Activated naive CD4-positive, alpha-beta T cell treated with anti-CD3 and anti-CD28 coated beads, Interleukin-2, amount 50 U/mL, for 16 hours (primary cell): ENCODE measurements at regions not wholly inside any gene's neighbourhood (a gene's known extent, or its start where the extent isn't known, plus 50 kb on each side); places are given as distances from the start of the nearest gene placed in this dataset.

ENCODE experiments used
- DNase-seq: peaks from one replicate; pipeline ENCODE4 v3.0.0-alpha.2; 2020

GRCh38 chr4:111187108-111187507 lies 564.2 kb upstream of the PITX2 start:
- DNase-seq = no peak

- no peak for DNase-seq
Observed at GRCh38 chr4:111198446-111198845, 575.6 kb upstream of the PITX2 start.

DNA sequence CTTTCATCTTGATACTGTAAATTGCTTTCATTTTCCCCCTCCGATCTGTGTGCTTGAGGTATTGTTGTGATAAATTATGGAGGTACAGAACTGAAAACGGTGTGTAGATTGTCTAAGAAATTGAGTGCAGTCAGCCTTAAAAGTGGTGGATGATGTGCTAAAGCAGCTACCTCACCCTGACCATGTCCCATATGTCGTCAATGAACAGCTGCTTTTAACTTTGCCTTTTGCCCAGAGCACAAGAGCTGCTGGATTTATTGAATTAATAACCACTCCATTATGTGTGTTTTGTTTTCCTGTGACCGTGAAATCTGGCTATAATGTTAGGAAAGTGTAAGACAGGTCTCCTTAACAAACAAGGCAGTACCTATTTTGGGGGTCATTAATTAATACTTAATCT lies 581.9 kb upstream of the PITX2 start:
- DNase-seq = no peak

GRCh38 chr4:111208970-111209369 lies 586.1 kb upstream of the PITX2 start:
- DNase-seq = no peak

GRCh38 chr4:111209706-111210105 lies 586.8 kb upstream of the PITX2 start:
- no peak for DNase-seq

- no peak for DNase-seq
Observed at GRCh38 chr4:111210595-111210994, 587.7 kb upstream of the PITX2 start.

DNA sequence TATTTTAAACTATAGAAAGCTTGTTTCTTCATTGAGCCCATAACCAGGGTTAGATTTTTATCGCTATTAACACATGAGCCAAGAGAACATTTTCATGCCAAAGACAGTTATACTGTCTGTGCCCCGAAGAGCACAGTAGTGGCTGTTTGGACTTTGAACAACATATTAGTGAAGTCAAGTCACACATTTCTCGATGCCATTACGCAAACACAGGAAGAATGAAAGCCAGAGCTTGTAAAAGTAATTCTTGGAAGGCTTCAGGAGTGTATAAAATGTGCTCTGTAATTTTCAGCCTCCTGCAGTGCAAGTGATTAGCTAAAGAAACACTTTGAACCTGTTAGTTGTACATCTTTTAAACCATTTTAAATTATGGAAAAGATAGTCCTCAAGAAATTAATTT lies 590.7 kb upstream of the PITX2 start:
- DNase-seq = no peak

- no peak for DNase-seq
Observed at GRCh38 chr4:111214371-111214770, 591.5 kb upstream of the PITX2 start.

- no peak for DNase-seq
Observed at GRCh38 chr4:111215755-111216154, 592.9 kb upstream of the PITX2 start.

- DNase-seq = no peak
Observed at GRCh38 chr4:111216791-111217190, 593.9 kb upstream of the PITX2 start.

DNA sequence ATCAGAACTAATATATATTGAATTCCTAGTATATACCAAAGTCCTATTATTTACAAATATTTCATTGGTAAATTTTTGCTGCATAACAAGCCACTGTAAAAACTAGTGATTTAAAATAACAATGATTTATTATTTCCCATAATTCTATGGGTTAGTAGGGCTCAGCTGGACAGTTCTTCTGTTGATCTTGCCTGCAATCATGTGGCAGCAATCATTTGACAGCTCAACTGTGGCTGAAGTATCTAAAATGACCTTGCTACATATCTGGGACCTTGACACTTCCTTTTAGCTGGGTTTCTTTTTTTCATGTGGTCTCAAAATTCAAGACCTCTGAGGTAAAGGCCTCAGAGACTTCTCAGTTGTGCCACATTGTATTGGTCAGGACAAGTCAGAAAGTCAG lies 598.5 kb upstream of the PITX2 start:
- no peak for DNase-seq

DNA sequence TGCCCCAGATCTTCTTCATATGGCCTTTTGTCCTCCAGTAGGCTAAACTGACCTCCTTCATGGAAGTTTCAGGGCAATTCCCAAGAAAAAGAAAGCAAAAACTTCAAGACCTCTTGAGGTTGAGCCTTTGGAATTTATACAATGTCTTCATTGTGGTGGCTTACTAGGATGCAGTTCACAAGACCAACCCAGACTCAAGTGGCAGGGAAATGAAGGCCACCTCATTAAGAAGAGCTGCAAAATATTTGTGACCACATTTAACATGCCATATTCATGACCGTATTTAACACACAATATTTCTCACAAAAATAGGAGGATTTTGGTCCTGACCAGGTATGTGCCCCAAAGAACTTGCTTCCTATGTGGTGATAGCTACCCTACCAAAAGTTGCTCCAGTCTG lies 605.5 kb upstream of the PITX2 start:
- DNase-seq = no peak

DNA sequence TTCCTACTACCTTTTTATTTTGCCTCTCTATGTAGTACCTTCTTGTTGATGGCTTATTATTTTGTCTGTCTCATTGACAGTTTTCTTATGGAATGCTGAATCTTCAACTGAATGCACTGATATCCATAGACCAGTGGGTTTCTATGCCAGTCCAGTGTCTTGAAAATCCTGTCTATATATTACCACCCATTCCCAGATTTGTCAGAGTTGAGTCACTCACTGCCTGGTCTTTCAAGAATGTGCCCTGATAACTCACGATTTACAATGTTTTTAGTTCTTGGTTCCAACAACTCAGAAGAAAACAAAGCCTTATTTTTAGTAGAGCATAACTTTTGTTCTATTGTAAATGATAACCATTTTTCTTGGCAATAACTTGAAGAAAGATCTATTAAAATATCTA lies 606.0 kb upstream of the PITX2 start:
- DNase-seq = no peak

DNA sequence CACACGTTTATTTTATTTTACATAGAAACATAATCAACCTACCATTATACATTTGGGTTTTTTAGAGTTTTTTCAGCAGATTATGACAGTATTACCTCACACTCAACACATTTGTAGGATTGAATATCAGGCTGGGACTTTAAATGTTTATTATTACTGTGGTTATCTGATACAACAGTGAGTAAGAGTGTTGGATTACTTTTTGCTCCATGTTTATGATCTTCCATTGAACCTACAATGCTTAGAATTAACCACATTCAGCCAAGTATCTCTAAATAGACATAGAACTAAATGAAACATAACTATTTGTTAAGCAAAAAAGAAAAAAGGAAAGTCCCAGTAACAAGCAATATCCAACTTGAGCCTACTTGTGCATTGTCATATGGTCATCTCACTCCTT lies 607.4 kb upstream of the PITX2 start:
- DNase-seq = no peak

GRCh38 chr4:111231281-111231680 lies 608.4 kb upstream of the PITX2 start:
- no peak for DNase-seq

DNA sequence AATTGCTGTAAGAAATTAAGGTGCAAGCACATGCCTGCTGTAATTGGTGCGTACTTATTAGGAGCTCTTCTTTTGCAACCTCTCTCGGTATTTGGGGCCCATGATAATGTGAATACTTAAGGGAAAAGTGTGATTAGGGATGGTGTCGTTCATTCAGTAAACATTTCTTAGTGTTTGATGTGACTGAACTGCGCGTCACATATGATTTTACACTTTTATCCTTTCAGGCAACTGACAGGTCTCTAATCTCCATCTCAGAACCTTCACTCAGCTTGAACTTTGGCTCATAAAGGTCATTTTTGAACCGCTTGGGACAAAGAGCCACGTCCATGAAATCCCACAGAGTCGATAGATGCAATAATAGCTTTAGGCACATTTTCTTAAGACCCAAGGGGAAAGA lies 612.1 kb upstream of the PITX2 start:
- DNase-seq = no peak

- no peak for DNase-seq
Observed at GRCh38 chr4:111263836-111264235, 641.0 kb upstream of the PITX2 start.

- DNase-seq = no peak
Observed at GRCh38 chr4:111266937-111267336, 644.1 kb upstream of the PITX2 start.

GRCh38 chr4:111267786-111268185 lies 644.9 kb upstream of the PITX2 start:
- DNase-seq = no peak

DNA sequence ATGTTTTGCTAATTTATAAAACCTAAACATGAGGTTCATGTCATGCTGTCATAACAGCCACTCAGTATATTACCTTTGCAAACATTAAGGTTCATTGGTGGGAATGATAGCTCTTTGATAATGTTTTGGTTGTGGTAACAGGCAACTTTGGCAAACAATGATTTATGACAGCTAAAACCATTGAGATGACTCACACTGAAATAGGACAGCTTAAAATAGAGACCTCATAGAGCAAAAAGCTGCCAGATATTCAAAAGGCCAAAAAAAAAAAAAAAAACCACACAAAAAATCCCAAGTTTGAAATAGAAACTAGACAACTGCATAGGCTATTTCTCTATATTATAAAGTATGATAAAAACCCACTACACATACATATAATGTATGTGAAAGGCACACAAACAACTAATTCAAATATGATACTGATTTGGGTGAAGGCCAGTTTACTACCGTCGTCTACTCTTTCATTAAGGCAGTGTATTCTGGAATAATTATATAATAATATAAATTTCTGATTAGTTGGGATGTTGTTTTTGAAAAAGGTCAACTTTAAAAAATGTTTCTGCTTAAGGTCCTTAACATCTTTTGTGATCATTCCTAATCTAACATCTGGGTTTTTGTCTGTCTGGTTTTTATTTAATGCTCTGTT lies 646.0 kb upstream of the PITX2 start:
- DNase-seq = no peak

DNA sequence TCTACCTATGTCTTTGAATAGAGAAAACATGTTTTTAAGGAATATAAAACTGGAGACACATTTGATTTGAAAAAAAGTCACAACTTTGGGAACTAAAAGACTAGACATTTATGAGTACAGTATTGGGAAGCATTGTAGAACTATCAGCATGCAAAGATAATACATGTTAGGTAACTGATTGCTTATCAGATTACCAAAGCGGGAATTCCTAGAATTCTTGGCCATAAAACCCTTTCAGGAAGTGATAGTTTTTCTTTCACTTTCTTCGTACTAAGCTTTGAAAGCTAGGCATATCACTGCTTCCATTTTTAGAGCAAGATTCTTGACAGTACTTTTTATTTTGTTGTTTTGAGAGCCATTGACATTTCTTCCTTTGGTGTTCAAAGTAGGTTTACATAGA lies 646.6 kb upstream of the PITX2 start:
- no peak for DNase-seq

GRCh38 chr4:111274060-111274459 lies 651.2 kb upstream of the PITX2 start:
- no peak for DNase-seq

DNA sequence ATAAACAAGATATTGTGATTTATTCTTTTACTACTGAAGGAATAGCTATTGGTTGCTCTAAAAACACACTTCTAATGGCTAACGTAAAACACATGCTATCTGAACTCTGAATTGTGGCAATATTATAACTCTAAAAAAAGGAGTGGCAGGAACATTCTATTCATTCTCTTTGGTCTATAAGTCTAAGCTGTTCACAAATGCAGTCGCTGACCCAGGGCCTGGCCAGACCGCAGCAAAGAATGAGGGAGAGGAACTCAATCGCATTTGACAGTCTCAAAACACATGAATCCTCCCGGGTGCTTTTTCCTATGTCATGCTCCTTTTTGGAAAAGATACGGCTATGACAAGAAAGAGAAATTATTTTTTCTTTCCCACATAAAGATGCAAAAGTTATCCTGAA lies 651.6 kb upstream of the PITX2 start:
- no peak for DNase-seq

GRCh38 chr4:111281219-111281618 lies 658.3 kb upstream of the PITX2 start:
- DNase-seq = no peak

DNA sequence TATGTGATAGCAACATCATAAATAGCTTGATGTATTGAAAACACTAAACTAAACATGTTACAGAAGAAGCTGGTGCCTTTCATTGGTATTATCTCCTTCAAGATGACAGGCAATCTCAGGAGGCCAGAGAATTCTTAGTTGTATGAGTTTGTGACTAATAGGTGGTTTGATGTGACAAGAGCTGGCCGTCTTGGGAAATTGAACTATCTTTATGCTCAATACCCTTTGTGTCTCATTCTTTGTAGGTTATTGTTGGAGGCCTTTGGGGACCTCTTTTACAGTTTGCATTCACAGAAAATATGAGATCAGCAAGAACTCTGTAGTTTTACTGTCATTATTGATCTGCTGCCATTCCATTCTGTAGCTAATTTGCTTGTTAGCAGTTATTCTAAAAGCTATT lies 659.2 kb upstream of the PITX2 start:
- DNase-seq = no peak
